Breast epithelium (tissue), 4 donors: ENCODE measurements at regions not wholly inside any gene's neighbourhood (a gene's known extent, or its start where the extent isn't known, plus 50 kb on each side); places are given as distances from the start of the nearest gene placed in this dataset.
"Not testable (repeated sequence)": the region's sequence is repeated elsewhere in the genome, so short reads cannot be mapped to it uniquely, and the experiment has no call there.

Experiments used
- DNase-seq, 2 donors: peaks; one replicate each; pipeline ENCODE4 v3.0.0-alpha.2; 2019; ENCODE audit warnings: low spot score in 2 of 2
- H3K27ac ChIP-seq, 2 donors: fragments of 200-600 bp; sonication (generic) in 1 of 2; one replicate each; pipeline ENCODE4 v1.5.1; 2016 to 2019; ENCODE audit warnings: mild to moderate bottlenecking in 1 of 2
- H3K27me3 ChIP-seq, 2 donors: fragments of 200-600 bp; sonication (generic) in 1 of 2; one replicate each; pipeline versions ENCODE4 v1.5.1 to v1.6.0; 2017 to 2019; ENCODE audit warnings: control low read depth in 1 of 2, mild to moderate bottlenecking in 1 of 2
- H3K36me3 ChIP-seq: fragments of 200-600 bp; one replicate; pipeline ENCODE4 v1.5.1; 2019
- H3K4me1 ChIP-seq, 2 donors: fragments of 200-600 bp; sonication (generic); one replicate each; pipeline ENCODE4 v1.5.1; 2016 to 2019; ENCODE audit warnings: control low read depth in 1 of 2
- H3K4me3 ChIP-seq, 3 donors: fragments of 200-600 bp; sonication (generic); 1 replicate in 2 of 3; 2 replicates in 1 of 3; pipeline ENCODE4 v1.5.1; 2016 to 2019; ENCODE audit warnings: mild to moderate bottlenecking in 3 of 3, moderate library complexity in 2 of 3
- H3K9me3 ChIP-seq, 2 donors: fragments of 200-600 bp; sonication (generic) in 1 of 2; one replicate each; pipeline ENCODE4 v1.5.1; 2016 to 2019; ENCODE audit warnings: control low read depth in 1 of 2
- POLR2A ChIP-seq: fragments of 450-650 bp; IDR thresholded peaks from one replicate; pipeline ENCODE4 v1.6.1; 2016; ENCODE audit warnings: antibody characterized with exemption, mild to moderate bottlenecking, moderate library complexity
- POLR2AphosphoS5 ChIP-seq, 3 donors: sonication (generic); formaldehyde crosslinking; IDR thresholded peaks; one replicate each; pipeline ENCODE4 v1.6.1; 2017; ENCODE audit warnings: antibody characterized with exemption in 3 of 3
- intact Hi-C: fragments of 100-400 bp; cut with DNase I; formaldehyde crosslinking; loops from one replicate; pipeline ENCODE4 v1.15.1; 2023; ENCODE audit warnings: low total_unique reads
- TF ChIP-seq, protein P1 (sequence below), 3 donors: fragments of 450-650 bp; IDR thresholded peaks; one replicate each; pipeline ENCODE4 v1.5.1; 2016 to 2017; ENCODE audit warnings: antibody characterized with exemption in 3 of 3, mild to moderate bottlenecking in 3 of 3, moderate library complexity in 3 of 3

DNA sequence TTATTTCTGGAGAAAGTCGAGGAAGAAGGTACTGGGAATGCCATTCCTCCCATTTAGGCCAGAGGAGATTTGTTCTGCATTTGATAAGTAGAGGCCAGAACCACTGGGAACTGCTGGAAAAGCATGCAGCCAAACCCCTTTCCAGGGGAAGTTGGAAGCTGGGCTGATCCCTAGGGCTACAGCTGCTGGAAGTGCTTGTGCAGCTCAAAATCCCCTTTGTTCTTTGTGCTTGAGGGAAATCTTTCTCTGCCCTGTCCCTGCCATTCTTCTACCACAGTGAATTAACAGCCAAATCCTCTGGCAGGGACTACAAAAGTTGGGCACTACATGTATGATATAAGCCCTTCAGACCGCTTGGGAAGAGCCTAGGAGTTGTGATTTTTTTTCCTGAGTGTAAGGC is 734.1 kb downstream of the LRRIQ3 start:
- Histone ChIP-seq H3K27ac (no peak overlapping the region), H3K4me3 (no peak overlapping the region), H3K36me3 (no peaks in the 10 kb centered on the region), H3K27me3 (no peaks in the 10 kb centered on the region), H3K4me1 (no peaks in the 10 kb centered on the region), H3K9me3 (no peaks in the 10 kb centered on the region)
- intact Hi-C loops = no loop called here
- DNase-seq = no peak
- TF ChIP-seq, protein P1, sequence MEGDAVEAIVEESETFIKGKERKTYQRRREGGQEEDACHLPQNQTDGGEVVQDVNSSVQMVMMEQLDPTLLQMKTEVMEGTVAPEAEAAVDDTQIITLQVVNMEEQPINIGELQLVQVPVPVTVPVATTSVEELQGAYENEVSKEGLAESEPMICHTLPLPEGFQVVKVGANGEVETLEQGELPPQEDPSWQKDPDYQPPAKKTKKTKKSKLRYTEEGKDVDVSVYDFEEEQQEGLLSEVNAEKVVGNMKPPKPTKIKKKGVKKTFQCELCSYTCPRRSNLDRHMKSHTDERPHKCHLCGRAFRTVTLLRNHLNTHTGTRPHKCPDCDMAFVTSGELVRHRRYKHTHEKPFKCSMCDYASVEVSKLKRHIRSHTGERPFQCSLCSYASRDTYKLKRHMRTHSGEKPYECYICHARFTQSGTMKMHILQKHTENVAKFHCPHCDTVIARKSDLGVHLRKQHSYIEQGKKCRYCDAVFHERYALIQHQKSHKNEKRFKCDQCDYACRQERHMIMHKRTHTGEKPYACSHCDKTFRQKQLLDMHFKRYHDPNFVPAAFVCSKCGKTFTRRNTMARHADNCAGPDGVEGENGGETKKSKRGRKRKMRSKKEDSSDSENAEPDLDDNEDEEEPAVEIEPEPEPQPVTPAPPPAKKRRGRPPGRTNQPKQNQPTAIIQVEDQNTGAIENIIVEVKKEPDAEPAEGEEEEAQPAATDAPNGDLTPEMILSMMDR (IDR thresholded peaks at IDR 0.05) = no peak
- TF ChIP-seq POLR2AphosphoS5 (IDR thresholded peaks at IDR 0.05) (no peak), POLR2A (no peak)

DNA sequence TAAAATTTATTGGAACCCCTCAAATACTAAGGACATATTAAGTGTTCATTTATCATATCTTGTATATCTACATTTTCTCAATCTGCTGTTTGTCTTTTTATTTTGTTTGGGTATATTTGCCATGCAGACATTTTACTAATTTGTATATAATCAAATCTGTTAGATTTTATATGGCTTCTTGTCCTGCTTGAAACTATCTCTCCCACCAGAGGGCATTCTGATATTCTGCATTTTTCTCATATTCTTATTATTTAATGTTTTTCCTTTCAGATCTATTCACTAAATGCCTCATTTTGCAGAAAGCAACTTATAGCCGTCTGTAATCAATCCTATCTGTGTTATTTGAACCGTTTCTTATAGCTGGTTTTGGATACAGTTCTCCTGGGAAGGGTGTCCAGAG is 745.5 kb downstream of the LRRIQ3 start:
- no peak overlapping the region for H3K4me3 ChIP-seq
- H3K9me3 ChIP-seq = no peaks in the 10 kb centered on the region
- H3K36me3 ChIP-seq = no peaks in the 10 kb centered on the region
- no peak for TF ChIP-seq POLR2AphosphoS5 (IDR thresholded peaks at IDR 0.05)
- no peak for TF ChIP-seq POLR2A
- TF ChIP-seq, protein P1 (IDR thresholded peaks at IDR 0.05) = no peak
- DNase-seq = no peak
- no peaks in the 10 kb centered on the region for H3K4me1 ChIP-seq
- no peak overlapping the region for H3K27ac ChIP-seq
- no peaks in the 10 kb centered on the region for H3K27me3 ChIP-seq
- intact Hi-C loops = no loop called here

DNA sequence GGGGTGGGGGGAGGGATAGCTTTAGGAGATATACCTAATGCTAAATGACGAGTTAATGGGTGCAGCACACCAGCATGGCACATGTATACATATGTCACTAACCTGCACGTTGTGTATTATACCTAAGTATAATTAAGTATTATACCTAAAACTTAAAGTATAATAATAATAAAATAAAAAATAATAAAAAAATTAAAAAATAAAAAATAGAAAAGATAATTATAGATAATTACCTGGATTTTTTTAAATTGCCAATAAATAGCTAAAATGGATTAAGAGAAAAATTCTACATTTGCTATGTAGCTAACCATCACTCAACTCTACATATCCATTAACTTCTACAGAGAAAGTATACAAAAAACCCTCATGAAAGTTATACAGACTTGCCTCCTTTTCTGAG is 747.3 kb downstream of the LRRIQ3 start:
- H3K4me1 ChIP-seq, H3K4me3 ChIP-seq, H3K27me3 ChIP-seq, H3K27ac ChIP-seq, H3K9me3 ChIP-seq, H3K36me3 ChIP-seq, intact Hi-C loops, DNase-seq: not testable (repeated sequence)

DNA sequence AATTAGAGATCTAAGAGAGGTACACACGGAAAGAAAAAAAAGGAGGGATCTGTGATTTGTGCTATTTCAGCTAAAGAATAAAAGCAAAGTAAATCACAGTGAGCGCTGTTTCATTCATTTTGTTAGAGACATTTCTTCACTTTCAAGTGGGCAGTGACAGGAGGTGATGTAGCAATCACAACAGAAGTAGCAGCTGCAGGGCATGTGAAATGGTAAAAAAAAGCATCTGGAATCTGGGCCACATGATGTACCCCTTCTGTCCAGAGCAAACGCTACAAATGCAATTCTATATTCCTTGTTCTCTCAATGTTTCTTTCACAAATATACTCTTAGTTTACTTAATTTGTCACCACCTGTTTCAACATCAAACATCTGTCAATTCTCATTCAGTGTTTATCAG is 786.5 kb downstream of the LRRIQ3 start:
- Histone ChIP-seq H3K4me1 (no peaks in the 10 kb centered on the region), H3K36me3 (no peaks in the 10 kb centered on the region), H3K27ac (no peak overlapping the region), H3K9me3 (no peaks in the 10 kb centered on the region), H3K27me3 (no peaks in the 10 kb centered on the region), H3K4me3 (no peak overlapping the region)
- intact Hi-C loops = no loop called here
- DNase-seq = no peak
- TF ChIP-seq POLR2AphosphoS5 (IDR thresholded peaks at IDR 0.05) (no peak), POLR2A (no peak)
- TF ChIP-seq, protein P1 (IDR thresholded peaks at IDR 0.05) = no peak

DNA sequence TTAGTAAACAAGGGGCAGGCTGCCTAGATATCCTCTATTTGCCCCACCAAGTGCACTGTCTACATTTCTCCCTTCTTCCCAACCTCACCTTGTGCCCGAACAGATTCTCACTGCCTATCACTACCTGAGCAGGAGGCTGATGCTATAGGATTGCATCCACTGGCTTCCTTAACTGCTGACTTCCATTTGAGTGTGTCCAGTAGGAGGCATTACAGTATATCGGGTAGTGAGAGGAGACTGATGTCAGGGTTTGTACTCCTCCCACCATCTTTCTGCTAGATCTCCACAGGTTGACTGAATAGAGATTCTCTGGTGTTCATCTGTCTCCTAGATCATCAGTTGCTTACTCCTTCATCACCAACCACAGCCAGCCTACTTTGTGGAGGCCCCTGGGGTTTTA is 796.3 kb downstream of the LRRIQ3 start:
- no peak for TF ChIP-seq POLR2A
- TF ChIP-seq, protein P1 (IDR thresholded peaks at IDR 0.05) = no peak
- no peak for TF ChIP-seq POLR2AphosphoS5 (IDR thresholded peaks at IDR 0.05)
- no peaks in the 10 kb centered on the region for H3K27me3 ChIP-seq
- intact Hi-C loops = no loop called here
- no peaks in the 10 kb centered on the region for H3K36me3 ChIP-seq
- DNase-seq = no peak
- no peak overlapping the region for H3K4me3 ChIP-seq
- H3K27ac ChIP-seq = no peak overlapping the region
- no peaks in the 10 kb centered on the region for H3K4me1 ChIP-seq
- H3K9me3 ChIP-seq = no peaks in the 10 kb centered on the region

DNA sequence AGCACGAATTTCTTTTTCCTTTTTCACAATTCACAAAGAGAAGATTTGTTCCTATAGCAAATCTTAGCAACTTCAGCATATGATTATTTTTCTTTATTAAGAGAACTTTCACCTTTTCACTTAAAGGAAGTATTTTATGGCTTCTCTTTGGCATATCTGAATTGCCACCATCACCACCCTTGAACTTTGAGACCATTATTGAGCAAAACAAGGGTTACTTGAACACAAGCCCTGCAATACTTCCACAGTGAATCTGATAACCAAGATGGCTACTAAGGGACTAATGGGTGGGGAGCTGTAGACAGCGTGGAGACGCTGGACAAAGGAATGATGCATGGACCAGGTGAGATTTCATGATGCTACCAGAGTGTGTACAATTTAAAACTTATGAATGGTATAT is 815.0 kb downstream of the LRRIQ3 start:
- intact Hi-C loops = no loop called here
- Histone ChIP-seq H3K27ac (no peak overlapping the region), H3K9me3 (no peaks in the 10 kb centered on the region), H3K36me3 (no peaks in the 10 kb centered on the region), H3K4me1 (no peaks in the 10 kb centered on the region), H3K4me3 (no peak overlapping the region), H3K27me3 (no peaks in the 10 kb centered on the region)
- TF ChIP-seq, protein P1 (IDR thresholded peaks at IDR 0.05) = no peak
- TF ChIP-seq POLR2AphosphoS5 (IDR thresholded peaks at IDR 0.05) (no peak), POLR2A (no peak)
- DNase-seq = no peak
